HG02970 (cell line): ENCODE measurements at regions not wholly inside any gene's neighbourhood (a gene's known extent, or its start where the extent isn't known, plus 50 kb on each side); places are given as distances from the start of the nearest gene placed in this dataset.

Experiments used
- ATAC-seq: cut with Tn5 transposase; IDR thresholded peaks from one replicate; pipeline ENCODE4 v1.9.1; 2021; ENCODE audit warnings: mild to moderate bottlenecking, moderate library complexity, moderate number of reproducible peaks; ENCODE audit not compliant: unreplicated experiment, low FRiP score

- no peak for ATAC-seq
Observed at GRCh38 chr9:95634536-95634935, 117.8 kb upstream of the PTCH1 start.

DNA sequence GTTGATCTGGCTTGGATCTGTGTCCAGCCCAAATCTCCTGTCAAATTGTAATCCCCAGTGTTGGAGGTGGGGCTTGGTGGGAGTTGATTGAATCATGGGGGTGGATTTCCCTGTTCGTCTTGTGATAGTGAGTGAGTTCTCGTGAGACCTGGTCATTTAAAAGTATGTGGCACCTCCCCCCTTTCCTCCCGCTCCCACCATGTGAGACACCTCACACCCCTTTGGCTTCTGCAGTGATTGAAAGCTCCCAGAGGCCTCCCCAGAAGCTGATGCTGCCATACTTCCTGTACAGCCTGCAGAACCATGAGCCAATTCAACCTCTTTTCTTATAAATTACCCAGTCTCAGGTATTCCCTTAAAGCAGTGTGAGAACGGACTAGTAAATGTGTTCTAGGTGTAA lies 117.3 kb upstream of the PTCH1 start:
- no peak for ATAC-seq

DNA sequence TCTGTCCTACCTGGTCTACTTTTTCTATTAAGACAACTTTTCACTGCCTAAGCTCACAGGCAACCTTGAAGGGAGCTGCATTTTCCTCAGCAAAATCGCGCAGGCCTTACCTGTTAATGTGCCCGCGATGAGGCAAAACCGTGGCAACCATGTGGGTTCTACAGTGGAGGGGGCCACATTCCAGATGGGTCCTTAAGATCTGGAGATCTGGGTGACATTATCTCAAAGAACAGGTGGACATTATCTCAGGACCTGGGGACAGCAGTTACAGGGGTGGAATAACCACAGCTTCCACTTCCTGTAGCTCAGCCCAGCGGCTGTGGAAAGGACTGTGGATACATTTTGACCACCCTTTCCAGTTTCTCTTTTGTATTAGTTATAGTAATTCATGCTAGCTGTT lies 112.8 kb upstream of the PTCH1 start:
- no peak for ATAC-seq

DNA sequence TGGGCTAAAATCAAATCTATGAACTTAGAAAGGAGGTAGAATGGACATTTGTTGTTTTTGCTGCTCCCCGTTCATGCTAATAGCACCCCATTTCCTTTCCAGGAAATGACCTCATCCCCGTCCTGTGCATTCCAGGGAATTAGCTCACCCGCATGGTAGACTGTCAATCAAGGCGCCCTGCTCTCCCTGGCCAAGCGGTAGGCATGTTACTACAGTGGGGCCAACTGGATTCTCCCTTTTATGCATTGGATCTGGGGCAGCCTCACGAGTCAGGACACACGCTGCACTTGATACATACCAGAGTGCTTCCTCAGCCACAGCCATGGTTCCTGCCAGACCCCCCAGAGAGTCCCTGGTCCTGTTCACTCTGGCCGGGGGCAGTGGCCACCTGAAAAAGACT lies 111.0 kb upstream of the PTCH1 start:
- ATAC-seq, result no peak

DNA sequence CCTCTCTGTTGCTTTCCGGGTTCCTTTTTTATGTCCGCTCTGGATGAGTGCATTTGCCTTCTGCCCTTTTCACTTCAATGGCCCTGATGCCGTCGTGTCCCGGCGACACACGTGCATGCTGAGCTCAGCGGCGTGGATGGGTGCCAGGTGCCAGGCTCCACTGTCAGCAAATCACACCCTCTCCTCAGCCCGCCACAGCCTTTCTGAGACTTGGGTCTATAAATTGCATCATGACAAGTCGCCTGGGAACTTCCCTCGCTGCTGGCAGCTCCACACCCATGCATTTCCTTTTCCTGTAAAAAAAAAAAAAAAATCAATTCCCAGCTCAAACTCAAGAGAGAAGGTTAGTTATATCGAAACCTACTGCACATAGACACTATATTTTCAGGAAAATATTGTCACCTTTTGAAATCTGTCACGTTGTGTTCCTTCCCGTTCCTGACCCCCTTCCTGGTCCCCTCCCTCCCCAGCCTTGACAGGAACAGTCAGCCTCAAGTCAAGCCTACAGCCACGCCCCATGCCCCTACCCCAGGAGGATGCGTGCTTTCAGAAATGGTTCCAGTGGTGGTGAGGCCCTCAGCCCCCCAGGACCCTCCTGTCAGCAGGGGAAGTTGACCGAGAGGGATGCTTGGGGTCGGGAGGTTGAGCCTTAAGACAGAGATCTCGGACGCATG lies 110.3 kb upstream of the PTCH1 start:
- no peak for ATAC-seq

DNA sequence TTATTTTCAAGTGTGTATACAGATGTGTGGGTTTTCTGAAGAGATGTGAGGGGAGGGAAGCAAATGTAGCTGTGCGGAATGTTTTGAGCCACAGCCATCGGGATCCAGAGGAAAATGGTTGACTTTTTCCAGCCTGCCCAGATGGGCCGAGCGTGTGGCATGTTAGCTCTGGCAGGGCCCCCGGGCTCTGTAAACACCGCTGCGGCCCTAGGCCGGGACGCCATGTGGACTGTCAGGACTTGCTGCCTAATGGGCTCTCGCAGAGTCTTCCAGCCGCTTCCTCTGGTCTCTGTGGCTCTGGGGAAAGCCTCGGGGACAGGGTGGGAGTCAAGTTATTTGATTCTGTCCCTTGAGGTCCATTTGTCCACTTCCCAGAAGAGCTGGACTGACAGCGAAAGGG lies 109.6 kb upstream of the PTCH1 start:
- ATAC-seq, result no peak

DNA sequence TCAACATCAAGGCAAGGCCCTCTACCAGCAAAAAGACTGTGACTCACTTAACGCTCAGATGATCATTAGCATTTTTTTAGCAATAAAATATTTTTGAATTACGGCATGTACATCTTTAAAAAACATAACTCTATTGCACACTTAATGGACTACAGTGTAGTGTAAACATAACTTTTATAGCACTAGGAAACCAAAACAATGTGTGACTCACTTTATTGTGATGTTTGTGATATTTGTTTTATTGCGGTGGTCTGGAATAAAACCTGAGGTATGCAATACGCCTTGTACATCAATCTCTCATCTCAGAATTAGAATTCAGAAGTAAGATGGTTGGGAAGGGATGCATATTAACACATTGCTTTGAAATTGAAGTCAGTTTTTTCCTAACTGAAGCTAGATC lies 106.9 kb upstream of the PTCH1 start:
- no peak for ATAC-seq

- ATAC-seq, result no peak
Observed at GRCh38 chr9:95620722-95621121, 104.0 kb upstream of the PTCH1 start.

GRCh38 chr9:95620314-95620713 lies 103.5 kb upstream of the PTCH1 start:
- ATAC-seq, result no peak

- no peak for ATAC-seq
Observed at GRCh38 chr9:95615246-95615645, 98.5 kb upstream of the PTCH1 start.

GRCh38 chr9:95613670-95614069 lies 96.9 kb upstream of the PTCH1 start:
- ATAC-seq, result no peak

DNA sequence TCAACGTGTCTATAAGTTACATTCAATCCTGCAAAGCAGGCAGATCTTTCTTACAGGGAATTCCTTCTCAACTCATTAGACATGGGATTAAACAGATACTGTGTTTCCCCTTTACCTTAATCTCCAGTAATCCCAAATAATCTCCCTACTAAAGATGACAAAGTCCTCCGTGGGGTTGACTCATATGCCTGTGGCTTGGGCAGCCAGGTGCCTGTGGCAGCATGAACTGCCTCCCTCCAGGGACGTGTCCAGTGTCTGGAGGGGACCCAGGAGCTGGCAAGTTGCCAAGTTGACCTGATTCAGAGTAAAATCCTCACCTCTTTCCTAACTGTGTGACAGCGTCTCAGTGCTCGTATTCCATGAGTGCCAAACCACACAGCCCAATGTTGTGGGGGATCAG lies 94.6 kb upstream of the PTCH1 start:
- no peak for ATAC-seq

- ATAC-seq, result no peak
Observed at GRCh38 chr9:95610006-95610785, 93.4 kb upstream of the PTCH1 start.

DNA sequence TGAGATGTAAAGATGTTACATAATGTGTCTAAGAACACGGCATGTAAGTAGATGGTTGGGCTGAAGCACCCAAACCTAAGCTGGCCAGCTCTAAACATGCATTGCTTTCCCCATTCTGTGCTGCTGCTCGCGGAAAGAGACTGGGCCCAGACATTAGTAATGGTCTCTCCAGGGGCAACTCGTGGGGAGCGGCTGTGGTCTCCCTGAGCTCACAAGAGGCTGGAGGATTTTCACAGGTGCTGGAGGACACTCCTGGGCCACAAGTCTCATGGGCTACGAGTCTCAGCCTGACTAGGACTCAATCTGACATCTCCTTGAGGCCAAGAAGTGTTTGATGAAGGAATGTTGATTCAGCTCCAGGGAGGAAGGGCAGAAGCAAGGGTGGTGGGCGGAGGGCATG lies 92.7 kb upstream of the PTCH1 start:
- no peak for ATAC-seq

GRCh38 chr9:95608341-95608740 lies 91.6 kb upstream of the PTCH1 start:
- ATAC-seq, result no peak

DNA sequence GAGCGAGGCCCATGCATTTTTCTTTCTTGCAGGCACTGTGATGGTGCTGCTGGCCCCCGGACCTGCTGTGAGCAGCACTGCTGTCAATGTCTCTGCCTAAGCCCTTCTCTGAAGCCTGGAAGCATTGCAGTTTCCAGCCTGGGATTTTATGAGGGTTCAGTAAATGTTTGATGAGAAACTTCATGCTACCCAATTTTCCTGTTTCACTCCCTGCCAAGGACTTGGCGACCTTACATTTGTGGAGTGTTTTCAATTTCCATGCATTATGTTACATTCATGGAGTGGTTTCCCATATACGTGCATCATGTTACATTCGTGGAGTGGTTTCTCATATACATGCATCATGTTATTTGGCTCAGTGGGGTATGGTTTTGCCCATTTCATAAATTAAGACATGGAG lies 90.7 kb upstream of the PTCH1 start:
- ATAC-seq, result no peak

DNA sequence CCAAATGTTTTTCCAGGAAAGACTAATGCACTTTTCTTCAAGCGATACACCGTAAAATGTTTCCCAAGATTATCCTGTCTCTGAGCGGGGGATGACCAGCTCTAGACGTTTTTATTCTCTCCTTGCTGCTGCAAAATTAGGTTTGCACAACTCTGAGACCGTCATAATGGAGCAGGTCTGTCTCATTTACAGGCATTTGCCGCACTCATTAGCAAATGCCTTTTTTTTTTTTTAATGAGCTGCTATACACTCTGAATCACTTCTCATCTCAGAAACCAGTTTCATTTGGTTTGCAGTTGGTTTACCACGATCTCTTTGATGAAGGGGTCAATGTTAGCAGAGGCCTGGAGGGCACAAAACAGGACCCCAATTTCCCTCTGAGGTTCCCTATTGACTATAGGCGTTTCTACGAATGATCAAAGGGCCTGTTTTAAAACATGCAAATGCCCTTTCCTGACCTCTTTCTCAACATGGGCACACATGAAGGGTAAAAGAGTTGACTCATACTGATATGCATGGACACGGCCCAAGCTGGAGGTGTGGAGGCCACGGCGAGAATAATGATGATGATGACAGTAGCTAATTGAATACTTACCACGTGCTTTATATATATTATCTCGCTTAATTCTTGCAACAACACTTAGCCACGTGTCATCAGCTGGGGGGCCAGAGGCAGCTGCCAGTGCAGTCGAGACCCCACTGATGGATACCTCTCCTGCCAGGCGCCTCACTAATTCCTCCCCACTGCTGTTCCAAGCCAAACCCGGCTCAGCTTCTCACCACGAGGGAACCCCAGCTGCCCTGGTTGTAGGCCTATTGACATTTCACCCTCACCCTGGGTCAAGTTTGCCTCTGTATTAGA lies 89.9 kb upstream of the PTCH1 start:
- ATAC-seq, result no peak

DNA sequence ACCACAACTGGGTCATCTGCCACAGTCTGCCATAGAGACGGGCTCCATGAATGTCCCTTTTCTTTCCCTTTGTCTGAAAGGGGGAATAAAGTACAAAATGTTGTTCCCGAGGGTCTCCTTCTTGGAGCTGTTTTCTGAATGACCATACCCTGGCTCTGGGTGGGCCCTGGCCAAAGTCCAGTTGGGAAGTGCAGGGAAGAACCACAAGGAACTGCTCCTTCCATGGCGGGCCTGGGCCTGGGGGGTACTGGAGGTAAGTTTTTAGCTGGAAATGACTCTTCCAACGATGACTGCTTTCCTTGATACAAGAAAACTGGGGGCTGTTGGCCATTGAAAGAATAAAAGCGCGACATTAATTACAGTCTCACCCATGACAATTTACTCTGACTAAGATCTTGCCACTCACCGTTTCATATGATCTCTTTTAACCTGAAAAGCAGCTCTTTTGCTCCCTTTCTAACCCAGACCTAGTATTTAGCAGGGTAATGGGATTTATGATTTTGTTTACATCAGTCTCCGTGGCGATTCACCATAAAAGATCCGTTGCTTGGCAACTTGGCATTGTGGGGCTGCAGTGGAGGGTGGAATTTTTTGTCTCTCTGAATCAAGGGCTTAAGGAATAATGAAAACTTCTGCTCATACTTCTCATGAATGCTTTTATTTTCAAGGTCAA lies 89.2 kb upstream of the PTCH1 start:
- ATAC-seq, result no peak

GRCh38 chr9:95605101-95605500 lies 88.3 kb upstream of the PTCH1 start:
- no peak for ATAC-seq

GRCh38 chr9:95598236-95598635 lies 81.5 kb upstream of the PTCH1 start:
- no peak for ATAC-seq
